ENCODE measurements at regions not wholly inside any gene's neighbourhood (a gene's known extent, or its start where the extent isn't known, plus 50 kb on each side); places are given as distances from the start of the nearest gene placed in this dataset.

- TF ChIP-seq, protein P1, sequence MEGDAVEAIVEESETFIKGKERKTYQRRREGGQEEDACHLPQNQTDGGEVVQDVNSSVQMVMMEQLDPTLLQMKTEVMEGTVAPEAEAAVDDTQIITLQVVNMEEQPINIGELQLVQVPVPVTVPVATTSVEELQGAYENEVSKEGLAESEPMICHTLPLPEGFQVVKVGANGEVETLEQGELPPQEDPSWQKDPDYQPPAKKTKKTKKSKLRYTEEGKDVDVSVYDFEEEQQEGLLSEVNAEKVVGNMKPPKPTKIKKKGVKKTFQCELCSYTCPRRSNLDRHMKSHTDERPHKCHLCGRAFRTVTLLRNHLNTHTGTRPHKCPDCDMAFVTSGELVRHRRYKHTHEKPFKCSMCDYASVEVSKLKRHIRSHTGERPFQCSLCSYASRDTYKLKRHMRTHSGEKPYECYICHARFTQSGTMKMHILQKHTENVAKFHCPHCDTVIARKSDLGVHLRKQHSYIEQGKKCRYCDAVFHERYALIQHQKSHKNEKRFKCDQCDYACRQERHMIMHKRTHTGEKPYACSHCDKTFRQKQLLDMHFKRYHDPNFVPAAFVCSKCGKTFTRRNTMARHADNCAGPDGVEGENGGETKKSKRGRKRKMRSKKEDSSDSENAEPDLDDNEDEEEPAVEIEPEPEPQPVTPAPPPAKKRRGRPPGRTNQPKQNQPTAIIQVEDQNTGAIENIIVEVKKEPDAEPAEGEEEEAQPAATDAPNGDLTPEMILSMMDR (IDR thresholded peaks at IDR 0.05; ENCODE audit: insufficient read depth, low read length): no peak
- TF ChIP-seq REST (IDR thresholded peaks at IDR 0.05; ENCODE audit: insufficient replicate concordance, low read depth) (no peak), POLR2AphosphoS5 (IDR thresholded peaks at IDR 0.05; ENCODE audit: low read depth) (no peak), SPI1 (IDR thresholded peaks at IDR 0.05; ENCODE audit: borderline replicate concordance, low read depth) (no peak), GABPA (IDR thresholded peaks at IDR 0.05; ENCODE audit: low read depth) (no peak)
Measured at GRCh38 chr14:105971593-105972500, 445.5 kb downstream of the TMEM121 start.
